Activated CD4-positive, CD25-positive, alpha-beta regulatory T cell (primary cell): ENCODE measurements at regions not wholly inside any gene's neighbourhood (a gene's known extent, or its start where the extent isn't known, plus 50 kb on each side); places are given as distances from the start of the nearest gene placed in this dataset.
"Not testable (repeated sequence)": the region's sequence is repeated elsewhere in the genome, so short reads cannot be mapped to it uniquely, and the experiment has no call there.

ENCODE experiments used
- DNase-seq, 4 experiments: peaks; one replicate each; lab custom pipeline; 2025; lab: John Stamatoyannopoulos, UW

DNA sequence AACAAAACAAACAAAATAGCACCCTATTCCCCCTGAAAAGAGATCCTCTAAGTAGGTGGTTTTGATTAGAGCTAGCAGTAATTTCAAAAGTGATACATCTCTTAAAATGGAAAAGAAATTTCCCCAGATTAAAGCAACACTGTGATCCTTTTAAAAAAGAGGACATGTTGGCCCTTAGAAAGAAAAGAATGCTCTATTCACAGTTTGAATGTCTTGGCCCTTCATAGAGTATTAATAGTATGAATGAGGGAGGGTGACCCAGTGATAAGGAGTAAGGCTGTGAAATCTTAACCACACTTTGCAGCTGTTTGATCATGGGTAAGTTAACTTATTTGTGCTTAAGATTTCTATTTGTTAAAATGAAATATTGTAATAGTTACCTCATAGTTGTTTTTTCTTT is 467.7 kb upstream of the MEF2C start:
- no peak for DNase-seq

DNA sequence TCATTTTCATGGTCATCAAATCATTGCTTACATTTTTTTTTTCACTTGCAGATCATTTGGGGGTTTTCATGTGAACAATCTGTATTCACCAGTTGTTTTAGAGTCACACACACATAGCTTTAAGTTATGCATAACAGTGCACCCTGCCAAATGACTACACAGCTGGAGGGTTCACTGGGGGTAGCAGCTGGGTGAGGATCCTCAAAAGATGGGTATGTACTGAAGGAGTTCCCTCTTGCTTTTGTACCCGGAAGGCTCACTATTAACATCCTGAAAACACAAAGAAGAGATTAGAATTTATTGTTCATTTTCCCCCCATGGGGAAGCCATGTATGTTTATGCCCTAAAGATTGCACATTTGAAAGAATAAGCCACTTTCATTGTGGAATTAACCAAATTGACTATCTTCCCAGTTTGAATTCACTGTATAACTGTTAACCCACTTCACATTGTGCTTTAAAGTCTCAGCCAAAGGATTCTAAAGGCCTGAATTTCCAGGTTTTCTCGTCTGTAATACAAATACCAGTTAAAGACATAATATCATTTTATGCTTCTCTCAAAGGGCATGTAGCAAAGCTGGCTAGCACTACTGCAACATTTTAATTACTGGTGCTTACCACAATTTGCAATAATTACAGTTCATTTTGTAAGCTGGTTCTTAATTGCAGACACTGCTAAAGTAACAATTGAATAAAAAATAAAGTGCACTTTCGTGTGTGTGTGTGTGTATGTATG is 466.4 kb upstream of the MEF2C start:
- no peak for DNase-seq

DNA sequence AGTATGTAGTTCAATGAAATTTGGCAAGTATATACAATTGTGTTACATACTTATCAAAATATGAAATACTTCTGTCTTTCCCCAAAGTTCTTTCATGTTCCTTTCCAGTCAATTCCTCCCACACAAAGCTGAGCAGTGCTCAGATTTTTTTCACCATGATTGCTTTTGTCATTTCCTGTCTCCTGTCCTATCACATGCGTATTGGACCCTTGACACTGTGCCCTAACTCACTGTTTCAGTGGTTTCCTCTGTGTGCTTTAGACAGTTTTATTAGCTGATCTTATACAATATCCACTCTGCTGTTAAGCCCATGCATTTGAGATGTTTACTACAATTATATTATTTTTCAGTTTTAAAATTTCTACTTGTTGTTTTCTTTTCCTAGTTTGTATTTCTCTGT is 463.6 kb upstream of the MEF2C start:
- DNase-seq = no peak

DNA sequence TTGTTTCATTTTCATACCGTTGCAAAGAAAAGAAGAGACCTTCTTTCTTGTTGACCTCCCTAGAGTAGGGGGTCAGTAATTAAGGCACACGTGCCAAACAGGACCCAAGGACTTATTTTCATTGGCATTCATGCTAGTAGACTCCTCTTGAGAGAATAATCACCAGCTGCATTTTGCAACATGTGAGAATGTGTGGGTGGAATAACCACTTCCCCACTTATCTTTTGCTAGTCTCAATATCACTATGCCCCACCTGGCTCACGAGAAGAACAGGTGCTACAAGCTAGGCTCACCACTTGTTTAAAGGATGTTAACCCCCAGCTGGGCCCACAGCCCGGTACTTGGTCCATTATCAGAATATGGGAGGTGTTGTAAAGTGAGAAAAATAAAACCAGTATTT is 460.7 kb upstream of the MEF2C start:
- DNase-seq = no peak

DNA sequence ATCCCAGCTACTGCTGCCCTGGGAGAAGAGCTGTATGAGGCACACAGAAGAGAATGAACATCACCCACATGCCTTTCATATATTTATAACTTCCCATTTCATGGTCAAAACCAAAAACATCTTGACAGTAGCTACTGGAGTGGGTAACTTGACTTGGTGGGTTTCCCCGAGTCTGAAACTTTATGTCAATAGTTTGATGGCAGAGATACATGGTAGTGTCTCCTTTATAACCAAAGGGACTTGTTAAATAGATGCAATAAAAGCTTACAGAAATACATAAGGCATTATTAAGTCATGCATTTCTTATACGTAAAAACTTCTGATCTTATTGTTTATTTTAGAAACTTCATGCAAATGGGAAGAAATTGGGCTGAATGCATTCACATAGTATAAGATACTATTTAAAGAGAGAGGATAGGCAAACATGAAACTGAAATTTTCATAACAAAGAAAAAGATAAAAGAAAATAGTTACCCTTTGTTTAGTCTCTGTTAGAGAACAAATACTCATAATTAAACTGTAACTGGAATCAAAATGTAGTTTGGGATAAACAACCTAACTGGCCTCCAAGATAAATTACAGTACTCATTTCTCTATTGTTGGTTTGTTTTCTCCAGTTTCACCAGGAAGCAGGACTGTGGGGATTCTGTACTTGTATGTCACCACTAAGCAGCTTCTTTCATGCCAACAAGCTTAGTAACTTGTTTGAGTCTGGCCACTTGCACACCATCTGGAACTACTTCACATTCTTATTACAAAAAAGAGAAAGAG is 459.3 kb upstream of the MEF2C start:
- no peak for DNase-seq

DNA sequence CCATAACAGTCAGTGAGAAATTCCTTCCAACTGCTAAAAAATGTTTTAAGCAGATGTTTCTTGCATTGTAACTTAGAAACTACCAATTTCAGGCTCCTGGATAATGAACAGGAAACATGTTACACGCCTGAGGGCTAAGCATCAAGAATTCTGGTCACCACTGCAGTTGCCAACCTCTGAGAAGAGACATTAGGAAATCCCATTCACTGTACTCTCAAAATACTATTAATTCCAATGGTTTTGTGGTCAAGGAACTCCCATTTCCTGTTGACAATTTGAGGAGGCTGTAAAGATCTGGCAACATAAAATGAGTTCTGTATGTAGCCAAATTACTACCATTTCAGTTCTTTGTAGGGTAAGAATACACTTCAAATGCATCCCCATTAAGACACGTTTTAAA is 456.0 kb upstream of the MEF2C start:
- no peak for DNase-seq

DNA sequence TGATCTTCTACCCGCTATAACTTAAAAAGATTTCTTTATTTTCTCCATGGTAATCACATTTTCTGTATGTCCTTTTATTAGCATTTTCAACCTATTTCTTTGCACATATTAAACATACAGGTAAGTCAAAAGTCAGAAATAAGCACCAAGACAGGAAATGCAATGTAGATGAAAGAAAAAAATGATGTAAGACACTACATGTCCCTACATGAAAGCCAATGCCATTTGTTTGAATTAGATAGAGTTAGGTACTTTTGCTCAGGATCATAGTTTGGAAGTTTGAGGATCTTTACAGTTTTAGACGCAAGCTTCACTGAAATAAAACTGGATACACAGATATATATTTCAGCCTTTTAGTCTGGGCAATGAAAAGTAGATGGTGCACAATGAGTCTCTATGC is 453.1 kb upstream of the MEF2C start:
- DNase-seq = no peak

DNA sequence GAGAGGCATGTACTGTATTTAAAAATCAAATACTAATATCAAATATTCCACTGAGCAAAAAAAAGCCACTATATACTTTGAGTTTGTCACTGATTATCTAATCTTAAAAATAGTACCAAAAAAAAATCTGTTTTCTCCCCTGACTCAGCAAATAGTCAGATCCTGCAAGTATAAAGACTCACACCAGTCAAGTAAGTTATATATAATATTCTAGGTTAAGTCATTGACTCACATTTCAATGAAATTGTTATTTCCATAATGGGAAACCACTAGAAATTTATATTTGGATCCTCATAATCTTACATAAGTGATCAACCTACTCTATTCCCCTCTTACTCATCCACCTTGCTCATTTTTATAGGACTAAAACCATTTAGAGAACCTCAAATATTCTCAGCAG is 447.2 kb upstream of the MEF2C start:
- no peak for DNase-seq

DNA sequence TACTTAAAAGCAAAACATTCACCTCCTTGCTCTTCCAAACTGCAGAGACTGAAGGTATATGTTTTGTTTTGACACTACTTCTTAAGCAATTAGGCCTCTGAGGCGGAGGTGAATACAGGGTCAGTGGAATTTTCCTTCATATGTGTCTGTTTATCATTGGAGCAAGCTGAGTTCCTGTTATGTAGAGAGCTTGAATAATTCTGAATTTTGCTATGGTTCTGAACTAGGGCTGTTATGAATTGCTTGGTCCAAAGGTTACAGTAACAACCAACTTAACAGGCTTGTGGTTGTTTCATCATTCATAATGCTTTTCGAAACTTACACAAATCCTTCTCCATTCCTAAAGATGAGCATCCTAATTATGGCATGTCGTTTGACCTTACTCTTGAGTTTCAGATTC is 444.6 kb upstream of the MEF2C start:
- no peak for DNase-seq

DNA sequence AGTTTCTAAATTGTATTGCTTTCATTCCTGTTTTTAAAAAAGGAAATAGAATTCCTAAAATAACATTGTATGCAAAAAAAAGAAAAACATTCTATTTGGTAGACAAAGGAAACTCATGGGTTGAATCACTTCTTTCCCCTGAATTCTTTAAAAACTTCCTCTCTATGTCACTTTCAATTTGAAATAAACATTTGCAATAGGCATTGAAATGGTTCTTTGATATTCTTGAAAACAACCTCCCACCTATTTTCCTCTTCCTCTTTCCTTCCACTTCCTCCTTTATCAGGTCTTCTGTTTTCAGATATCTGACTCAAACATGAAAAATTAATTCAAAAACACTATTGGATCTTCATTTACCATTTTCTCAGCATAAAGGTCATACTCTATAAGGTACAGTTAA is 442.0 kb upstream of the MEF2C start:
- no peak for DNase-seq

DNA sequence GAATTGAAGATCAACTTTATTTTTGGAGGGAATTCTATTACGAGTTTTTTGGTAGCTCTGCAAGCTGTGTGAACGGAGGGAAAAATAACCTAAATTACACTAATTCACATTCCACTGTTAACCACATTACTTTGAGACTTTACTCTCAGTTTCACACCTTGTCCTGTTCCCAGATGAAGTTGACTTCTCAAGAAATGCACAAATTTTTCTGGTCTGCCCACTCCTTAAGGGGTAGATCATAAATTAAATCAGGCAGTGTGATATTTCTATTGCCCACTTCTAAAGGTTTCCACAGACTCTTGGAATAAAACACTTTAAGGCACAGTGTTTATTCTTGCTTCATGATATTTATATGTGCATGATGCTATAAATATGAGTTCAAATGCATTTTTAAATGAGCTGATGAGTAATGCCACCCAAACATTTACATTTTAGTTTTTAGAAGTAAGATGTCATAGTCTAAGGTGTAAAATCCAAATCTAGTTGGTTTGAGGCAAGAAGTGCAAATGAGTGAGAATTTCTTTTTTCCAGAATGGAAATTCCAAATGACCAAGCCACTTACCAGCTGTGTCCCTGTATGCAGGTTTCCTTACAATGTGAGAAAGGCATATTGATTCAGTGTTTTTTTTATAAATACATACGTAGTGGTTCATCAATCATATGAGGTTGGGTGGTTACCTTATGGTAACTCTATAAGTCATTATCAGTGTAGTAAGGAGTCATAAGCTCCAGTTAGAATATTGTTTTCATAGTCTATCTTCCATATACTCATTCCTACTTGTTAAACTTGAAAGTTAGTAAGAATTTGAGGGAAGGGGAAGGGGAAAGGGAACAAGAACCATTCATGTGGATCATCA is 437.7 kb upstream of the MEF2C start:
- no peak for DNase-seq

DNA sequence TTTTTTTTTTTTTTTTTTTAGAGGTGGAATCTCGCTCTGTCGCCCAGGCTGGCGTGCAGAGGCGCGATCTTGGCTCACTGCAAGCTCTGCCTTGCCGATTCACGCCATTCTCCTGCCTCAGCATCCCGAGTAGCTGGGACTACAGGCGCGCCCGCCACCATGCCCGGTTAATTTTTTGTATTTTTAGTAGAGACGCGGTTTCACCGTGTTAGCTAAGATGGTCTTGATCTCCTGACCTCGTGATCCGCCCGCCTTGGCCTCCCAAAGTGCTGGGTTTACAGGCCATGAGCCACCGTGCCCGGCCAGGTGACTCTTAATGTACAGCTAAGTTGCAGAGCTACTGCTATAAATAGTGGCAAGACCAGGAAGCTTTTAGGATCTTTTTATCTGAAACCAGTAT is 434.9 kb upstream of the MEF2C start:
- DNase-seq = not testable (repeated sequence)

DNA sequence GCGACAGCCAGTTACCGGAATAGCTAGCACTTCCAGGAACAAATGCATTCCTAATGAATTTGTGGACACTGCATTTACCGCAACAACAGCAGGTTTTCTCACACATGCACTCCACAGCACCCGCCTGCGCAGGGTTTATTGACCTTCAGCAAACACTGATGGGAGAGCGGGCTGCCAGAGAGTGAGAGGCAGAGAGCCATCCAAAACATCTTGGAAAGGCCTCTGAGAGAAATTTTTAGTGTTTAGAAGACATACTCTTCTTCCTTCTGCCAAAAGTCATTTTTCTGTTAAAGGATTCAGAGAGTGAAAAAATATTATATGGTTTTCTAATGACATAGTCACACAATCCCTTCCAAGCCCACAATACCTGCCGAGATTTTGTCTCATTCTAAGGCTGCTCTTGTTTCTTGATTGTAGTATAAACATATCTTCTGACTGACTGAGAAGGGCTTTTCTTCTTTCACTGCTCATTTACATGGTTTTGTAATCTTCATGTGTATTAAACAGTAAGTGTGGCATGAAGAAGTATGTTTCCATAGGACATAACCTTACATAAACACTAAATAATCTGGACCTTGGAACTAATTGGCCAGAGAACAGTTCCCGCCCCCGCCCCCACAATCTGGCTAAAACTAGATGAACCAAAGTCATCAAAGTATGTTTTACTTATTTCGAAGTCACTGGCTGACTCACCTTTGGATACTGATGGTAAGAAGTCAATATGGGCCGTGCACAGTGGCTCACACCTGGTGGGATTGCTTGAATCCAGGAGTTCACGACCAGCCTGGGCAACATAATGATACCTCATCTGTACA is 432.5 kb upstream of the MEF2C start:
- no peak for DNase-seq

DNA sequence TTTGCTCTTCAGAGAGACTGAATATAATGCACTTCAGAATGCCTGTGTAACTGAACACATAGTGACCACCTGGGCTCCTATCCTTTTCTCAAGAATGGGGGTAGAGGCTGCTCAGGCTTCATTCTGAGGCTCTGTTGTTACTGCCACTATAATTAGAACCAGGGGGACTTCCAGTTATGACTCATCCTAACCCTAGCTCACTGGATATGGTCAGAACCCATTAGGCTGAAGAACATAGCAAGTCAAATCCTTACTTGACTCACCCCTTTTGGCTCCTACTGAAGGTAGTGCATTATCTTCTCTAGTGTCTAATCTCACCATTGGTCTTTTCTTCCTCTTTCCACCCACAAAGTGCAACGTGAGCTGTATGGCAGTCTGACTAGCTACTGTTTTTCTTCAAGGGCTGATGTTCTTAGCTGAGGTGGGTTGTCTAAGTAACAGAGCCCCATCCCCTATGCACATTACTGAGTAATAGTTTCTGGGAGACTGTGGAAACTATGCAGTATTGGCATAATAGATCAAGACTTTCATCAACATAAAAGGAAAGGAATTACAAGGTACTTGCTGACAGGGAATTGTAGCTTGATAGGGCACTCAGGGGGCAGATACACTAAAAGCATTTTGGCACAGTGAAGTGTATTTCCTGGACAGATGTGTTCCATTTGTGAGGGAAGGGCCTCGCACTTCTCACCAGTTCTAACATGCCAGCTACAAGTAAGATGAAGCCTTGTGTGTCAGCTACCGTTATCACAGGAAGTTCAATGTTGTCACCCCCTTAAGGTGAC is 431.0 kb upstream of the MEF2C start:
- no peak for DNase-seq

DNA sequence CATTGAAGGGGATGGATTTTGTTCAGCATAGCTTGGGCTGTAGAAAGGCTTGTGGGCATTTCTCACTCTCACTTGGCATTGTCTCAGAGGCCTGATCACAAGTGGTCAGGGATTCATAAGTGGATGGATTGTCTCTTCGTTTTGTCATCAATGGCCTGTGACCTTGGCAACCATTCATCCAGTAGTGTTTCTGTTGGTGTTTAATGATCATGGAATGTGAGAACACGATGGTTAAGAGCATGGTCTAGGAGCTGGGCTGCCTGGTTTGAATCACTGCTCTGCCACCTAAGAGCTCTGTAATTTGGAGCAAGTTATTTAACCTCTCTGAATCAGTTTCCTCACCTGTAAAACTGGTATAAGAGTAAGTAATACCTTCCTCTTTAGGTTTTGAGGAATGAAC is 430.1 kb upstream of the MEF2C start:
- DNase-seq = no peak

DNA sequence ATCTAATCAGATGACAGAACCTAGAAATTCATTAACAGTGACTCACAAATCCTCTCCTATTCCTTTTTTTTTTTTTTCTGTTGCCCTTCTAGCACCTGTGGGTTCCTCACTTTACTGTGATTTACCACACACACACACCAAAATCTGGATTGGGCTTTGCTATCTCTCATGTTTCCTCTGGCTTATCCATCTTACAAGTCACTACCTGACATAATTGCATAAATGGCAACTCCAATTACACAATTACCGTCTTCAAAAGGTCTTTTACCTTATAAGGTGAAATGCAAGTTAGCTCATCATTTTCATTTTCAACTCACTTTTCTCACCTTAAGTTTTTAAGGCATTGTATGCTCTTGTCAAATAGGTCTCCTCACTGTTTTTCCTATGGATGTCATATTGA is 426.3 kb upstream of the MEF2C start:
- DNase-seq = no peak

DNA sequence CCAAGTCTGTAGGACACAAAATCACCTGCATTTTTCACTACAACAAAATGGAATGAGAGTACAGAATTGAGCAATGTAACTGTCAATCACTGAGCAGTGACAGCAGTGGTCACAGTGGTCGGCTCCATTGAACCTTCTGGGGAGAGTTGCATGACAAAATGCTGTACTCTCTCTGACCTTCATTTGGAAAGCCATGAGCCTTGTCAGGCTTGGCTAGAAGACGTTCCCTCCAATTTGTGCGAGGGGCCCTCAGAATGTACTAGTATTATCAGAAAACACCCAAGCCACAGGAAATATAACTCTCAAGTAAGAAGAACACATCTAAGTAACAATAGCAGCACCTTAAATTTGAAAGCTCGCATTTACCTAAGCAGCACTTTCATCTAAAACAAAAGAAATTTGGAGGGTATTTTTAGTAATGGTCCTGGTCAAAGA is 425.6 kb upstream of the MEF2C start:
- DNase-seq = no peak

DNA sequence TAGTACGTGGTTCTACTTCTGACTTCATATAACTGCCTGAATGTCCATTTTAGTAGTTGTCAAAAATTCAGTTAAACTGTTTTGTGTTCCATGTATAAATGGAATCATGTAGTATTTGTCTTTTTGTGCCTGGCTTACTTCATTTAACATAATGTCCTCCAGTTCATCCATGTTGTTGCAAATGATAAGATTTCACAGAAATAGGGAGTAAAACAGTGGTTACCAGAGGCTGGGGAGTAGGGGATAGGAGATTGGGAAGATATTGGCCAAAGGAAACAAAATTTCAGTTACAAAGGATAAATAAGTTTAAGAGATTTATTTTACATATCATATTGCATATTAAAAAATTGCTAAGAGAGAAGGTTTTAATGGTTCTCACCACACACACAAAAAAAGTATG is 425.0 kb upstream of the MEF2C start:
- DNase-seq = no peak

DNA sequence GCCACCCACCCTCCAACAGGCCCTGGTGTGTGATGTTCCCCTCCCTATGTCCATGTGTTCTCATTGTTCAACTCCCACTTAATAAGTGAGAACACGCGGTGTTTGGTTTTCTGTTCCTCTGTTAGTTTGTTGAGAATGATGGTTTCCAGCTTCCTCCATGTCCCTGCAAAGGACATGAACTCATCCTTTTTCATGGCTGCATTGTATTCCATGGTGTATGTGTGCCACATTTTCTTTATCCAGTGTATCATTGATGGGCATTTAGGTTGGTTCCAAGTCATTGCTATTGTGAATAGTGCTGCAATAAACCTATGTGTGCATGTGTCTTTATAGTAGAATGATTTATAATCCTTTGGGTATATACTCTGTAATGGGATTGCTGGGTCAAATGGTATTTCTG is 424.2 kb upstream of the MEF2C start:
- not testable (repeated sequence) for DNase-seq

DNA sequence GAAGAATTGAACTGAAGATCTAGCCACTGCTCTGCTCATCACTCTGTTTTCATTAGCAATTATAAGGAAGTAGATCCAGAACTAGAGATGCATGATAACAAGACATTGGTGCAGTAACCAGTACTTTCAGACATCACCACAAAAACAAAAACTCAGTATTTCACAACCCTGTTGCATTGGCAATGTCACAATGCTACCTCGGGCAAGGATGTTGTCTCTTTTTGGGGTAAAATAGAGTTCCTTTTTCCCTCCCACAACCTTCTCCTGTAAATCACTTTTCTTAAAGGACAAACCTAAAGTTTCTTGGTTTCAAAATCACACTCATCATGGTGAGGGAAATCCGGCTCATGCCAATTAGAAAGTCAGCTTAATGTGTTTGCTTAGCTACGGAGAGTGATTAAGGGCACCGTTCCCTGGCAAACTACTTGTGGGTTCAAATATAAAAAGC is 420.1 kb upstream of the MEF2C start:
- no peak for DNase-seq
